SK-N-SH treated with all-trans-retinoic acid at 6 μM for 48 hours (cell line): ENCODE measurements at regions not wholly inside any gene's neighbourhood (a gene's known extent, or its start where the extent isn't known, plus 50 kb on each side); places are given as distances from the start of the nearest gene placed in this dataset.

Experiments
- ATAC-seq: fragments of 200-7000 bp; cut with Tn5 transposase; 3 replicates; pipeline ENCODE4 v1.9.1; 2020; ENCODE audit warnings: mild to moderate bottlenecking, moderate library complexity
- ARNTL ChIP-seq: fragments of 450-650 bp; formaldehyde crosslinking; IDR thresholded peaks from 2 replicates; pipeline ENCODE4 v1.5.0; 2020; ENCODE audit warnings: low read depth, mild to moderate bottlenecking, moderate library complexity, borderline replicate concordance
- BACH2 ChIP-seq: fragments of 250-450 bp; sonication (Bioruptor Pico); IDR thresholded peaks from 2 replicates; pipeline ENCODE4 v1.9.0; 2021; ENCODE audit warnings: mild to moderate bottlenecking, borderline replicate concordance
- CREB5 ChIP-seq: fragments of 250-450 bp; sonication (Bioruptor Pico); IDR thresholded peaks from 2 replicates; pipeline ENCODE4 v1.5.1; 2020; ENCODE audit warnings: low read depth, mild to moderate bottlenecking, moderate library complexity
- CSDC2 ChIP-seq: fragments of 250-450 bp; sonication (Bioruptor Pico); IDR thresholded peaks from 2 replicates; pipeline ENCODE4 v1.5.0; 2020; ENCODE audit warnings: mild to moderate bottlenecking, moderate library complexity
- CSRNP3 ChIP-seq: fragments of 250-450 bp; sonication (Bioruptor Pico); IDR thresholded peaks from 2 replicates; pipeline ENCODE4 v1.5.1; 2021; ENCODE audit warnings: mild to moderate bottlenecking, moderate library complexity
- ESRRG ChIP-seq: fragments of 250-450 bp; sonication (Bioruptor Pico); IDR thresholded peaks from 2 replicates; pipeline ENCODE4 v1.6.1; 2021; ENCODE audit warnings: mild to moderate bottlenecking
- GLIS3 ChIP-seq: fragments of 250-450 bp; sonication (Bioruptor Pico); IDR thresholded peaks from 2 replicates; pipeline ENCODE4 v1.5.0; 2020; ENCODE audit warnings: mild to moderate bottlenecking, moderate library complexity
- ISL1 ChIP-seq: fragments of 250-450 bp; sonication (Bioruptor Pico); IDR thresholded peaks from 2 replicates; pipeline ENCODE4 v2.1.2; 2022; ENCODE audit warnings: mild to moderate bottlenecking, moderate library complexity
- OSR1 ChIP-seq: fragments of 250-450 bp; sonication (Bioruptor Pico); IDR thresholded peaks from 2 replicates; pipeline ENCODE4 v1.8.0; 2022; ENCODE audit warnings: moderate library complexity, mild to moderate bottlenecking, inconsistent platforms
- PPARA ChIP-seq: fragments of 250-450 bp; sonication (Bioruptor Pico); IDR thresholded peaks from 2 replicates; pipeline ENCODE4 v1.5.0; 2020; ENCODE audit warnings: mild to moderate bottlenecking, borderline replicate concordance
- SNAI2 ChIP-seq: fragments of 250-450 bp; sonication (Bioruptor Pico); IDR thresholded peaks from 2 replicates; pipeline ENCODE4 v1.5.0; 2020; ENCODE audit warnings: mild to moderate bottlenecking, moderate library complexity
- TCF4 ChIP-seq: fragments of 250-450 bp; sonication (Bioruptor Pico); IDR thresholded peaks from 2 replicates; pipeline ENCODE4 v1.8.0; 2021; ENCODE audit warnings: mild to moderate bottlenecking, moderate library complexity, borderline replicate concordance
- TOX ChIP-seq: fragments of 250-450 bp; sonication (Bioruptor Pico); IDR thresholded peaks from 2 replicates; pipeline ENCODE4 v1.8.0; 2021; ENCODE audit warnings: mild to moderate bottlenecking, moderate library complexity, borderline replicate concordance
- TSHZ2 ChIP-seq: fragments of 250-450 bp; sonication (Bioruptor Pico); IDR thresholded peaks from 2 replicates; pipeline ENCODE4 v1.5.0; 2020; ENCODE audit warnings: mild to moderate bottlenecking, moderate library complexity
- ZC3H10 ChIP-seq: fragments of 250-450 bp; sonication (Bioruptor Pico); IDR thresholded peaks from 2 replicates; pipeline ENCODE4 v1.5.1; 2021; ENCODE audit warnings: mild to moderate bottlenecking, moderate library complexity
- ZFP3 ChIP-seq: fragments of 250-450 bp; sonication (Bioruptor Pico); IDR thresholded peaks from 2 replicates; pipeline ENCODE4 v1.5.0; 2020; ENCODE audit warnings: mild to moderate bottlenecking, moderate library complexity
- ZFP30 ChIP-seq: fragments of 450-650 bp; formaldehyde crosslinking; IDR thresholded peaks from 2 replicates; pipeline ENCODE4 v1.5.0; 2022; ENCODE audit warnings: mild to moderate bottlenecking, moderate library complexity
- ZNF565 ChIP-seq: fragments of 450-650 bp; formaldehyde crosslinking; conservative IDR thresholded peaks from 2 replicates; pipeline ENCODE4 v1.5.0; 2020; ENCODE audit warnings: low read depth, mild to moderate bottlenecking, moderate library complexity
- ZNF70 ChIP-seq: fragments of 450-650 bp; formaldehyde crosslinking; IDR thresholded peaks from 2 replicates; pipeline ENCODE4 v1.5.0; 2020; ENCODE audit warnings: mild to moderate bottlenecking, moderate library complexity
- ZNF8 ChIP-seq: fragments of 450-650 bp; formaldehyde crosslinking; IDR thresholded peaks from 2 replicates; pipeline ENCODE4 v1.5.0; 2020; ENCODE audit warnings: mild to moderate bottlenecking, moderate library complexity
- TF ChIP-seq, protein P1 (sequence below): fragments of 250-450 bp; sonication (Bioruptor Pico); IDR thresholded peaks from 2 replicates; pipeline ENCODE4 v1.8.0; 2021; ENCODE audit warnings: low read depth, mild to moderate bottlenecking, moderate library complexity, borderline replicate concordance

DNA sequence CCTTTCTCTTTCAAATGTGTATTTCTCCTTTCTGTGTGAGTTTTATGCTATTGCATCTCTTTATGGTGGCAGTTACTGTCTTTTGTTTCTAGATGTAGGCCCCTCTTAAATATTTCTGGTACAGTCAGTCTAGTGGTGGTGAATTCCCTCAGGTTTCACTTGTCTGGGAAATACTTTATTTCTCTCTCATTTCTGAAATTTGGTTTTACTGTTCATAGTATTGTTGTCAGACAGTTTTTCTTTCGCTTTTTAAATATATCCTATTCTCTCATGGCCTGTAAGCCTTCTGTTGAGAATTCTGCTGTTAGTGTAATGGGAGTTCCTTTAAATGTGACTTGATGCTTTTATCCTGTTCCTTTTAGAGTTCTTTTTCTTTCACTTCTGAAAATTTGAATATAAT is 874.0 kb downstream of the PLOD2 start:
- no peak for ATAC-seq
- TF ChIP-seq ZFP30 (CRISPR knock-in tag): no peak
- TF ChIP-seq, protein P1, sequence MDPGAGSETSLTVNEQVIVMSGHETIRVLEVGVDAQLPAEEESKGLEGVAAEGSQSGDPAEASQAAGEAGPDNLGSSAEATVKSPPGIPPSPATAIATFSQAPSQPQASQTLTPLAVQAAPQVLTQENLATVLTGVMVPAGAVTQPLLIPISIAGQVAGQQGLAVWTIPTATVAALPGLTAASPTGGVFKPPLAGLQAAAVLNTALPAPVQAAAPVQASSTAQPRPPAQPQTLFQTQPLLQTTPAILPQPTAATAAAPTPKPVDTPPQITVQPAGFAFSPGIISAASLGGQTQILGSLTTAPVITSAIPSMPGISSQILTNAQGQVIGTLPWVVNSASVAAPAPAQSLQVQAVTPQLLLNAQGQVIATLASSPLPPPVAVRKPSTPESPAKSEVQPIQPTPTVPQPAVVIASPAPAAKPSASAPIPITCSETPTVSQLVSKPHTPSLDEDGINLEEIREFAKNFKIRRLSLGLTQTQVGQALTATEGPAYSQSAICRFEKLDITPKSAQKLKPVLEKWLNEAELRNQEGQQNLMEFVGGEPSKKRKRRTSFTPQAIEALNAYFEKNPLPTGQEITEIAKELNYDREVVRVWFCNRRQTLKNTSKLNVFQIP (CRISPR knock-in tag): no peak

DNA sequence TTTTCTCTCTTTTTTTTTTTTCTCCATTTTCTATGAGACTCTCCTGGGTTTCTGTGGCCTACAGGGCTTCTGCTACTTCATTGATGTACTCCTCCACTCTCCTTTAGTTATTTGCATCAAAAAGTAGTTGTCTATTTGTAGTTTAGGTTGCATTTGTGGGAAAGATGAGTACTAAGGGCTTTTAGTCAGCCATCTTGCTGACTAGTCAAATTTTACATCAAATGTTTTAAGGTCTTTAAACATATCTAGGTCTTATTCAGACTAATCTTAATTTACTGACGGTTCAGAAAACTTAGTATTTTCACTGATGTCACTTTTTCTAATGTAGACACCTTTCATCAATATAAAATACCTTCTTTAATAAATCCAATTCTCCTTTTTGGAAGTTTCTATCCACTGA is 871.0 kb downstream of the PLOD2 start:
- ATAC-seq: no peak
- no peak for TF ChIP-seq ZNF70 (CRISPR knock-in tag)
- TF ChIP-seq CREB5 (CRISPR knock-in tag): no peak
- no peak for TF ChIP-seq ARNTL (CRISPR knock-in tag)
- TF ChIP-seq PPARA (CRISPR knock-in tag): no peak
- no peak for TF ChIP-seq ZNF565 (CRISPR knock-in tag)
- no peak for TF ChIP-seq CSDC2
- no peak for TF ChIP-seq GLIS3 (CRISPR knock-in tag)
- no peak for TF ChIP-seq TOX (CRISPR knock-in tag)
- TF ChIP-seq ZNF8 (CRISPR knock-in tag): no peak
- no peak for TF ChIP-seq CSRNP3
- no peak for TF ChIP-seq ZFP30 (CRISPR knock-in tag)
- TF ChIP-seq TSHZ2 (CRISPR knock-in tag): no peak
- no peak for TF ChIP-seq ESRRG (CRISPR knock-in tag)
- TF ChIP-seq ISL1 (CRISPR knock-in tag): no peak
- TF ChIP-seq TCF4 (CRISPR knock-in tag): no peak
- no peak for TF ChIP-seq ZFP3
- no peak for TF ChIP-seq OSR1 (CRISPR knock-in tag)
- TF ChIP-seq BACH2: no peak
- no peak for TF ChIP-seq SNAI2
- TF ChIP-seq, protein P1 (CRISPR knock-in tag): no peak

DNA sequence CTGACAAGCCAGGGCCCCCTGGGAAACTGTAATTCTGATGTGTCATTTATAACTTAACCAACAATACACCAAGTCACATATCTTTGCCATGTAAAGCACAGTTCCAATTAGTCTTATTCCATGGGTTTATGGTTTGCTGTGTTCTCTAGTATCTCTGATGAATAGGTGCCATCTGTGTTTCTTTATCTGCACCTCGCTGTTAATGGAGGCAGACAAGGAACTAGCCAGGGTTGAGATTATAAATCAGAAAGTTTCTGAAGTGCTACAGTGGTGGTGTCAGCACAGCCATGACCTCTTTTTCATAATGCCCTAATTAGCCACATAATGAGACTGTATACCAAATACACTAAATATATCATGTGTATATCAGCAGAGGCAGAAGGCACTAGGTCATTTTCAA is 866.4 kb downstream of the PLOD2 start:
- no peak for ATAC-seq
- no peak for TF ChIP-seq PPARA (CRISPR knock-in tag)
- TF ChIP-seq ZFP3: no peak
- no peak for TF ChIP-seq SNAI2
- no peak for TF ChIP-seq ESRRG (CRISPR knock-in tag)
- TF ChIP-seq OSR1 (CRISPR knock-in tag): no peak
- no peak for TF ChIP-seq ZNF8 (CRISPR knock-in tag)
- no peak for TF ChIP-seq ZNF565 (CRISPR knock-in tag)
- TF ChIP-seq ZC3H10 (CRISPR knock-in tag): no peak
- no peak for TF ChIP-seq ZFP30 (CRISPR knock-in tag)
- no peak for TF ChIP-seq ZNF70 (CRISPR knock-in tag)
- TF ChIP-seq TSHZ2 (CRISPR knock-in tag): no peak
- TF ChIP-seq CSRNP3: no peak
- no peak for TF ChIP-seq ISL1 (CRISPR knock-in tag)
- TF ChIP-seq BACH2: no peak
- no peak for TF ChIP-seq CREB5 (CRISPR knock-in tag)
- no peak for TF ChIP-seq TCF4 (CRISPR knock-in tag)
